Coronary artery (tissue), 2 donors: ENCODE measurements at regions not wholly inside any gene's neighbourhood (a gene's known extent, or its start where the extent isn't known, plus 50 kb on each side); places are given as distances from the start of the nearest gene placed in this dataset.

Source experiments
- DNase-seq: peaks from one replicate; pipeline ENCODE4 v3.0.0-alpha.2; 2017; ENCODE audit warnings: low spot score
- H3K27ac ChIP-seq, 2 donors: fragments of 200-600 bp; sonication (generic); one replicate each; pipeline ENCODE4 v1.5.1; 2016 to 2019
- H3K4me3 ChIP-seq: fragments of 200-600 bp; sonication (generic); 2 replicates; pipeline ENCODE4 v1.5.1; 2016; ENCODE audit warnings: mild to moderate bottlenecking, moderate library complexity
- CTCF ChIP-seq: fragments of 200-600 bp; sonication (generic); IDR thresholded peaks from one replicate; pipeline ENCODE4 v1.5.1; 2019; ENCODE audit warnings: antibody characterized with exemption

- Histone ChIP-seq H3K27ac (no peak overlapping the region), H3K4me3 (no peak overlapping the region)
- no peak for TF ChIP-seq CTCF
- no peak for DNase-seq
These were observed 257.0 kb downstream of the TMEM167A start for GRCh38 chr5:82820188-82820587.

GRCh38 chr5:82817897-82818676 lies 259.1 kb downstream of the TMEM167A start:
- TF ChIP-seq CTCF: no peak
- Histone ChIP-seq H3K4me3 (no peak overlapping the region), H3K27ac (no peak overlapping the region)
- no peak for DNase-seq

- no peak overlapping the region for H3K27ac ChIP-seq
- H3K4me3 ChIP-seq: no peak overlapping the region
- DNase-seq: no peak
- TF ChIP-seq CTCF: no peak
These were observed 260.3 kb downstream of the TMEM167A start for GRCh38 chr5:82816926-82817325.

GRCh38 chr5:82815871-82816270 lies 261.3 kb downstream of the TMEM167A start:
- Histone ChIP-seq H3K27ac (no peak overlapping the region), H3K4me3 (no peak overlapping the region)
- TF ChIP-seq CTCF: no peak
- DNase-seq: no peak

- Histone ChIP-seq H3K4me3 (no peak overlapping the region), H3K27ac (no peak overlapping the region)
- TF ChIP-seq CTCF: no peak
- no peak for DNase-seq
These were observed 263.3 kb downstream of the TMEM167A start for GRCh38 chr5:82813861-82814260.

- DNase-seq: no peak
- Histone ChIP-seq H3K4me3 (no peak overlapping the region), H3K27ac (no peak overlapping the region)
- TF ChIP-seq CTCF: no peak
These were observed 264.6 kb downstream of the TMEM167A start for GRCh38 chr5:82812575-82812974.

GRCh38 chr5:82811490-82811889 lies 265.7 kb downstream of the TMEM167A start:
- no peak overlapping the region for H3K27ac ChIP-seq
- TF ChIP-seq CTCF: no peak
- no peak for DNase-seq
- no peak overlapping the region for H3K4me3 ChIP-seq
